SIG-M5 treated with dmso at 0.1 percent for 504 hours (cell line): ENCODE measurements at regions not wholly inside any gene's neighbourhood (a gene's known extent, or its start where the extent isn't known, plus 50 kb on each side); places are given as distances from the start of the nearest gene placed in this dataset.
"Not testable (repeated sequence)": the region's sequence is repeated elsewhere in the genome, so short reads cannot be mapped to it uniquely, and the experiment has no call there.

ENCODE experiments used
- DNase-seq: peaks from one replicate; lab custom pipeline; 2025; ENCODE audit not compliant: unreplicated experiment; lab: John Stamatoyannopoulos, UW

DNA sequence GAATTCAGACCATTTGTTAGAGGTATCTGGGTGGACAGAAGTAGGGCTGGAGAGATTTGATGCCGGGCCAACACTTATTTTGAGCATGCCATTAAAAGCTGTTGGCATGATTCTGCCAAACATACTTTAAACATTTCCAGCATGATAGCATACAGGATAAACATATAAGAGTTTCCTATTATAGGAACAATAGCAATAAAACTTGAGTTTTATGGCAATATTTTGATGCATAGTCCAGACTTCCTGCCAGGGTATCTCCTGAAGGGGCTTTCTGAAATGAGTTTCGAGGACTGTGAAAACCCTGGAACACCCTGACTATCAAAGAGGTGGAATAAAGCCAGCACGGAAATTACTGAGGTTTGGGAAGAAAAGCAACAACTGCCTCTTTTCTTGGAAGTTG, 1398.0 kb upstream of the NXPH2 start:
- DNase-seq, result no peak

DNA sequence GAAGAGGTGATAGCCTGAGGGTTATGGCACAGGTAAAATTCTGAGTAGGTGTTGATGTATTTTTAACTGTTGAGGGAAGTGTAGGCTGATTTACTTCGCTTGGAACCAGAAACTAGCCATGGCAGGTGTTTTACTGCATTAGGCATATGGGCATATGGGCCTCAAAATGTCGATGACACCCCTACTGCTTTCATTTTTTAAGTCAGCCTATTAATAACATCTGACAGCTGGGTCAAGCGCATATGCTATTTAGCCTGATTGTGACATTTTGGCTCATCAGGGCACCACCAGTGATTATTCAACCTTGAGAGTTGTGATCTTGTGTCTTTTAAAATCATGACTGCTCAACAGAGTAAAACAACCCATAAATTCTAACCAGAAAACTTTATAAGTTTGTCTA, 1396.9 kb upstream of the NXPH2 start:
- no peak for DNase-seq

DNA sequence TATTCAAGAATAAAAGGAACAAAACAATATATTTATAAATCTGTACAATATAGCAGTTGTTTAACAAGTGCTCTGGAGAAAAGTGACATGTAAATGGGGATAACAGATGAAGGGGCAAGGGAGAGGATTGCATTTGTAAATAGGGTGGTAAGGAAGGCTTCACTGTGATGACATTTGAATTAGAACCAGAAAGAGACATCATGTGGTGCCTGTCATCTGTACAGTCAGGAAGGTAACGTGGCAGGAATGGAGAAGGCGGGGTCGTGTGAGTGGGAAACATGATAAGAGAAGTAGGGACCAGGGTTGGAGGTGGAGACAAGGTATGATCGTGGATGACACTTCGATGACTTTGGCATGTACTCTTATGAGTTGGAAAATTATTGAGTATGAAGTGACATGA, 1393.6 kb upstream of the NXPH2 start:
- no peak for DNase-seq

DNA sequence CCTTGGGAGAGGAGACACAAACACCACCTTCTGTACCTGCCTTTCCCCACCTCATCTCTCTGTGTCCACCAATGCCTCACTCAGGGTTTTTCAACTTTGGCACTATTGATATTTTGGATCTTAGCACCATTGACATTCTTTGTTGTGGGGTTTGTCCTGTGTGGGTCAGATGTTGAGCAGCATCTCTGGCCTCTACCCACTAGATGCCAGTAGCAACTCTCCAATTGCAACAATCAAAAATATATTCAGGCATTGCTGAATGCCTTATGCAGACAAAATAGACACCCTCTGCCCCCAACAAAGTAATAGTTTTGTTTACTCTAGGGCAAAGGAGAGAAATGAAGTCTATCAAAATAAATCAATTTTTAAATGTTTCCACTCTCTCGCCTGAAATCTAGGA, 1384.3 kb upstream of the NXPH2 start:
- DNase-seq, result no peak

DNA sequence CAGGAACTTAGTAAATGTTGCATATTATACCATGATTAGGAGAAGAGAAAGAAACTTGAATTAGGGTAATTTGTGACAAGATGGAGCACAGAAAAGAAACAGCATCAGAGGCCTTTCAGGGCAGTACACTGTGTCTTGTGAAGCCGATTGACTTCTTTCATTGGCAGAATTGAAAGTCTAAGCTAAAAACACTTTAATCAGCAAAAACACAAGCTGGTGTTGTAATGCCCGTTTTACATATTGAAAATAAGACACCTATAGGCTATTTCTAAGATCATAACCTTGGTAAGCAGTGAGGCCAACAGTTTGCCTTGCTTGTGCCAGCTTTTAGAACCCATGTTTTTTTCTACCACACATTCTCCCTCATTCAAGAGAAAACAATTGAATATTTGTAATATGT, 1378.1 kb upstream of the NXPH2 start:
- no peak for DNase-seq

DNA sequence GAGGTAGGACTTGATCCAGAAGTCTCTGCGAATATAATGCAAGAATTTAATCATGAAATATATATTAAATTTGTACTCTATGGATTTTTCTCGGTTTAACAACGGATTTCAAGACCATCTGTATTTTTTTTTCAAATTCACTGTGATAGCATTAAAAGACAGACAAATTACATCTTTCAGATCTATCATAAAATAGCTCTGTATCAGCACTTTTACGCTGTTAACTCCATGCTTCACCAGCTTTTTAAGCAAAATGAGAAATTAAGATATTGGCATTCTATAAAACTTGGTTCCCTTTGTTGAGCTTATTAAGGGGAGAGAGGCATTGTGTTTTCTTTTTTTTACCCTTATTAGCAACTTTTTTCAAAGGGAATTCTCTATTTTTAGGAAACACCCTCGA, 1377.6 kb upstream of the NXPH2 start:
- DNase-seq, result no peak

DNA sequence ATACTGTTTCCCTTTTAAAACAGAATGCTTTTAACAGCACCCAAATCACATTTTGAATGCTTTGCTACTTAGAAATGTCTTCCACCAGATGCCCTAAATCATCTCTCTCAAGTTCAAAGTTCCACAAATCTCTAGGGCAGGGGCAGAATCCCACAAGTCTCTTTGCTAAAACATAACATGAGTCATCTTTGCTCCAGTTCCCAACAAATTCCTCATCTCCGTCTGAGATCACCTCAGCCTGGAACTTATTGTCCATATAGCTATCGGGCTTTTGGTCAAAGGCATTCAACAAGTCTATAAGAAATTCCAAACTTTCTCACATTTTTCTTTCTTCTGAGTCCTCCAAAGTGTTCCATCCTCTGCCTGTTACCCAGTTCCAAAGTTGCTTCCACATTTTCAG, 1374.5 kb upstream of the NXPH2 start:
- DNase-seq, result no peak

DNA sequence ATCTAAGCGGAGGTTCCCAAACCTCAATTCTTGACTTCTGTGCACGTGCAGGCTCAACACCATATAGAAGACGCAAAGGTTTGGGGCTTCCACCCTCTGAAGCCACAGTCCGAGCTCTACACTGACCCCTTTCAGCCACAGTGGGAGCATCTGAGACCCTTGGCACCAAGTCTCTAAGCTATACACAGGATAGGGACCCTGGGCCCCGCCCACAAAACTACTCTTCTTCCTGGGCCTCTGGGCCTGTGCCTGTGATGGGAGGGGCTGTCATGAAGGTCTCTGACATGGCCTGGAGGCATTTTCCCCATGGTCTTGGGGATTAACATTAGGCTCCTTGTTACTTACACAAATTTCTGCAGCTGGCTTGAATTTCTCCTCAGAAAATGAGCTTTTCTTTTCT, 1374.1 kb upstream of the NXPH2 start:
- DNase-seq, result no peak

DNA sequence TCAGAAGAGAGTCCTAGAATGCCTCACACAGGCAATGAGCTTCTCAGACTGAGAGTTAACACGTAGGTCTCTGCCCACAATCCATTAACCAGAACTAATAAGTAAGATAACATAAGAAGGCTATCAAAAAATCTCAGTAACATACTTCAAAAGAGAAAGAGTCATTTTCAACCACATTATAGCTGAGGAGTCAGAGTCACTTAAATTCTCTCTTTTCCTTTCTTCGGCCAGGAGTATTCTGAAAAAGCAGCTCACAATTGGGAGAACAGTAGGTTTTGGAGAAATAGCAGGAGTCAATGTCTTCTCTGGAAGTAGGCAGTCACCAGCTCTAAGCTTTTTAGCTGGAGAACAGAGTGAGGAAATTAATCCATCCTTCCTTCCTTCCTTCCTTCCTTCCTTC, 1364.4 kb upstream of the NXPH2 start:
- no peak for DNase-seq

DNA sequence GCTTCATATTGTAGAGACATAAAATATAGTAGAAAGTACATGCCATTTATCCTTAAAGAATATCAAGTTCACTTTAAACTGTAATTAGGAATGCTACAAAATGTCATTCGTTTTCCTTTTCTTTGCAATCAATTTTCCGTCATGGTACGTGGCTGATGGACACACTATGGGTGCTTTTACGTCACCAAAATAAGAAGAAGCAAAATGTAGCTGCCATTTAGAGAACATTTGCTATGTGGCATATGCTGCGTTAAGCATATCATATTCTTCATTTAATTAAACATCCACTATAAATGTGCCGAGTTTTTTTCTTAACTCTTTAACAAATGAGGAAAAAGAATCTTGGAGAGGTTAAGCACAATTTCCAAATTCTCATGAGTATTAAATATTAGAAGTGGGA, 1358.5 kb upstream of the NXPH2 start:
- no peak for DNase-seq

DNA sequence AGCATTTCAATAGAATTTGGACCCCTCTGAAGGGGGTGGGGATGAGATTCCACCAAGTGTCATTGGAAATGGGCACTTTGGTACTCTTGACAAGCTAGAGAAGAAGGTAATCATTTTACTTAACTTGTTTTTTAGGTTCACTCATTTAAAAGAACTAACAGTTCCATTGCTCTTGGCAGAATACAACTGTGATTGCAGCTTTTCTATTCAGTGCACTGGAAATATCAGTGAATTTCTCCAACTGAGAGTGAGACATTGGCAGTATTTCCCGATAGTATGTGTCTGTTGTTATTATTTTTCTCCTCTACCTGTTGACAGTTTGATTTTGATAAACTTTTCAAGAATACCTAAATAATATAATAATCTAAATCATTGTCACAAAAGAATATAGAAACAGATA, 1356.7 kb upstream of the NXPH2 start:
- no peak for DNase-seq

DNA sequence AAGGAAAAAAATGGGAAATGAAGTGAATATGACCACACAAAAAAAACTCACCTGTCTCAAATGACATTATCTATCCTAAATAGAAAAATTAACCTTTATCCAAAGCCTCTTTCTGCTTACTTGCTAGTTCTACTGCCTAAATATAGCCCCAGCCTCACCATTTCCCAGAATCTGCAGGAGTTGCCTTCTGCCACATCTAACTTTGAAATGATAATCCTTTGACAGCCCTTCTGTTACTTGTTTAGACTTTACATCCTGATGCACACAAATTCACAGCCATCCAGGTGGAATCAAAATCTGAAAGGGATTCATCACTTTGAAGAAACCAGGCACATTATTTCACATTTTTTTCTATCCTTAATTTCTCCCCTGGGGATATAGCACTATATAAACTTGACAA, 1356.2 kb upstream of the NXPH2 start:
- no peak for DNase-seq

DNA sequence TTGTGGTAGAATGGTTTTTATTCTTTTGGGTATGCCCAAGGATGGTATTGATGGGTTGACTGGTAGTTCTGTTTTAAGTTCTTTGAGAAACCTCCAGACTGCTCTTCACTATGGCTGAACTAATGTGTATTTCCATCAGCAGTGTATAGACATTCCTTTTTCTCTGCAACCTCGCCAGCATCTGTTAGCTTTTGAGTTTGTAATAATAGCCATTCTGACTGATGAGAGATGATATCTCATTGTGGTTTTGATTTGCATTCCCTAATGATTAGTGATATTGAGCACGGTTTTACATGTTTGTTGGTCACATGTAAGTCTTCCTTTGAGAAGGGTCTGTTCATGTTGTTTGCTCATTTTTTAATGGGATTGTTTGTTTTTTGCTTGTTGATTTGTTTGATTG, 1348.7 kb upstream of the NXPH2 start:
- DNase-seq, result no peak

DNA sequence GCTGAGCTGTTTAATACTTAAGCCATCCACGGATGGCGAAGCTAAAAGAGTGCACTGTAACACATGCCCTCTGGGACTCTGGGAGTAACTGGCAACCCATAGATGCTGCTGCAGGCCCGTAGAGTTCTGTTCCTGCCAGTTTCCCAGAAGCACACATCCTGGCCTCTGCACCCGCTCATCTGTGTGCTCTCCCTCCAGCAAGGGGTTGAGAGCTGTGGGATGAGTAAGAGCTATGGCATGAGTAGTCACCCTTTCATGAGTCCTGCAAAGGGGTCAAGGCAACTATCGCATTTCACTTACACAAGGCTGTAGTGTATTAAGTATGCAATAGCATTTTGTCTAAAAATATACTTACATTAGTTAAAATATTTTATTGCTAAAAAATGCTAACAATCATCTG, 1341.8 kb upstream of the NXPH2 start:
- DNase-seq, result no peak

DNA sequence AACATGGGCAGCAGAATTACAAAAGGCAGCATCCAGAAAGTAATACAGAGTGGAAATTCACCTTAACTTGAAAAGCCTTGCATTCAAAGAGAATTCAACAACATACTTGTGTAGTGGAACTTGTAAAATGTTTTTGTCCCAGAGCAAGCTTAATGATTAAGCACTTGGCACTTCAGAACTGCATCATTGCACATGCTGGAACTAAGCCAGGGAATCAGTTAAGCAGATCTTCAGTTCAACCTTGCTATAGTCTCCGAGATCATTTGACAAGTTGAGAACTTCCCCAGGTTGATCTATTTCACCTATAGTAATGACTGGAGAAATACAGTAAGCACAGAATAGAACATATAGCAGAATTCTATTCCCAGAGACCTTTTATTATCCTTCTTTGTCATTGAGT, 1337.2 kb upstream of the NXPH2 start:
- no peak for DNase-seq

DNA sequence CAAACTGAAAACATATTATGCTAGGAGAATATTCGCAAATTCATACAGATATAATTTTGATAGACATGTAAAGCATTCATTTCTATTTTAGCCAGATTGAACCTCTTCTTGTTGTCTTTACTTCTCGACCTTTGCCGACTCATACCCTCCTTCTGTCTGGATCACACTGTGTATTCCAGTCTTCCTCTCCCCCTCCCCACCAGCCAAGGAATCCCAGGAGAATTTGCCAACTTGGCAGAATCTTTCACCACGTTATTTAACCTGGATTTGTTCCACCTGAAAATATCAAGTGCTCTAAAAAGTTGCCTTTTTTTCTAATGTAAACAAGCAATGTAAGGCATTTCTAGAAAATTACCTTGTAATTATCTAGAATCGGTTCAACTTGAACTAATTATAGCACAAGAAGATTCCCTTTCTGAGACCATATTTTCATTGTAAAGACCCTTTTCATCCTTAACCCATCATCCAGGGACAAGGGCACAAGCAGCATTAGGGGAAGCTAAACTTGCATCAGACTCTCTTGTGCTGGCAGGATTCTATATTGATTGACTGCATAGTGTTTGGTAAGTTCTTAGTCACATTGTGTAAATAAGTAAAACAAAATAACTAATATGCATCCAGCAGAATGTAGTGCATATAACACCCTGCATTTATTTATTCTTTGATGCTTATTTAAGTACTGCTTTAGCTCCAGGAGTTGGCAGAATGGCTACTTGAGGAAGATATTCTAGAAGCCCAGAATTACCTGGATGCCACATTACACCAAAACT, 1328.7 kb upstream of the NXPH2 start:
- DNase-seq, result no peak

DNA sequence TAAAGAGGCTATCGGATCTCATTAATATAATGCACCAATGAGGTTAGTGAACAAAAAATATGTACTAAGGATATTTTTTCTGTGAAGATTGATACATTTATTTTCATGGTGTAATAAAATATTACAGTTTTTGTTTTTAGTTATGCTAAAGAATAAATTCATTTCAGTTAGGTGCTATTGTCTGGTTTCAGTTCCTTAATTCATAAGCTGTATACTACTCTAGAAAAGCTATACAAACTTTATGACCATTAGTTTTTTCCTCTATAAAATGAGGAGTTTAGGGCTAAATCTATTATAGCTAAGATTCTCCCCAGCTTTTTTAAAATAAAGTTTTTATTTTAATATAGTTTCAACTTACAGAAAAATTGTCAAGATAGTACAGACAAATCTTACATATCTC, 1311.7 kb upstream of the NXPH2 start:
- no peak for DNase-seq

DNA sequence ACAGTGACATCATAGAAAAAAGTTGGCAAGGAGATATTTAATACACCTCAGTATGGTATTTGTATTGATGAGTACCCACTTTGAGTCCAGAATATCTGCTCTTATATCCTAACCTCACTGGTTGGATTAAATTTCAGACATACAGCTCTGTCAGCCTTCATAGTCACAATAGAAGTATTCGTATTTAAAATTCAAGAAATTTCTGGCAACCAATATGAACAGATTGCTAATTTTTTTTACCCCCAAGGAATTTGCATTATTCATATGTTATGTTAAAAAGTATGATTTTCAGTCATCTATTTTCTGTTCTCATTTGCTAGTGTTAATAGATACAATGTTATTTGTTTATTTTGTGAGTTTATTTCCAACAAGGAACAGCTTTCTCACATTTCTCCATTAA, 1306.8 kb upstream of the NXPH2 start:
- DNase-seq, result no peak

DNA sequence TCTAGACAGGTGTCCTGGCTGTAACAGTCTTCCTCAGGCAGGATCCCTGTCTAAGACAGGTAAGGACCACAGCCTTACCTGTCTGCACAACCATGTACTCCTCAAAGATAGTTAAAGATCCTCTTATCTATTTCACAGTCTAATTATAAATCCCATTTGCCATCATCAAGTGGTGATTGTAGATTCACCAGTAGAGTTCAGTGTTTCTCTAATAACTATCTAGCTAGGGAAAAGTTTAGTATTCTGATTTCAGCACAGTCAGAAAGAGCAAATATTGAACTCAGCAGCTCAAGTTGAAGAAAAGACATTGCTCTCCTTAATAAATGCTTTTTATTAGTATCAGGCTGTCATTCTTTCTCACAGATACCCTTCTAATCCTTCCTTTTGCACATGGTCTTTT, 1305.5 kb upstream of the NXPH2 start:
- no peak for DNase-seq

DNA sequence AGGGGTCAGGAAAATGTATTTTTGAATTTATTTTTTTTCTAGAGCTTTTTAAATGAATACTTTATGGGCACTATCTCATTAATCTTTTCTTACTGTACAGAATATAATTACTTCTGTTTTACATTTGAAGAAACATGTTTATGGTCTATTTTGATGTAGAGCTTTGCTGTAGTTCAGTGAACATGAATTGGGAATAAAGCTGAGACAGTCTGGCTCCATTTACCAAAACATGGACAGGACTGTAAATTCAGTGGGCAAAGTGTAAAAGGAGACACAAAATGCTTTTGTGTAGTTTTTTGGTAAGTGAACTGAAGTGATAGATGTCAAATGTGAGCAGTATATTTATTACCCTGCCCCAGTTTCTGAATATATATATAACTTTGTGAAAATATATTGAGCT, 1298.8 kb upstream of the NXPH2 start:
- no peak for DNase-seq

DNA sequence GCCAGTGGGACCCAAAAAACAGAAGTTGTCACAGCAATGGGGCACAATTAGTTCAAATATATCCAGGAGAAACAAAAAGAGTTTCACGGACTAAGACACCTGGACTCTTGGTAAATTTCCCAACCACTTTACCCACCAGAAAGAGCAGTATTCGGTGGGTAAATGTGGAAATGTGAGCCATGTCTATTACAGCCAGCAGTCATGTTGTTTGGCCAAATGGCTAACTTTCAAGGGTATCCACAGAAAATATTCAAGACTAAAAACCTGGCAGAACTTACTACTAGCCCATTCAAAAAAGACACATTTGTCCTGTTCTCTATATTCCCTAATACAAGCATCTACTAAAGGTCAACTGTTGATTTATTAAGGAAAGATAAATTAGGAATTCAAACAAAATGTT, 1296.0 kb upstream of the NXPH2 start:
- DNase-seq, result no peak

DNA sequence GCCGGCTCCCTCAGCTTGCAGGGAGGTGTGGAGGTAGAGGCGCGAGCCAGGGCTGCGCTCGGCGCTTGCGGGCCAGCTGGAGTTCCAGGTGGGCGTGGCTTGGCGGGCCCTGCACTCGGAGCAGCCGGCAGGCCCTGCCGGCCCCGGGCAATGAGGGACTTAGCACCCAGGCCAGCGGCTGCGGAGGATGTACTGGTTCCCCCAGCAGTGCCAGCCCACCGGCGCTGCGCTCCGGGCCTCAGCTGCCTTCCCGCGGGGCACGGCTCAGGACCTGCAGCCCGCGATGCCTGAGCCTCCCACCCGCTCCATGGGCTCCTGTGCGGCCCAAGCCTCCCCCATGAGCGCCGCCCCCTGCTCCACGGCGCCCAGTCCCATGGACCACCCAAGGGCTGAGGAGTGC, 1293.6 kb upstream of the NXPH2 start:
- DNase-seq, result not testable (repeated sequence)

DNA sequence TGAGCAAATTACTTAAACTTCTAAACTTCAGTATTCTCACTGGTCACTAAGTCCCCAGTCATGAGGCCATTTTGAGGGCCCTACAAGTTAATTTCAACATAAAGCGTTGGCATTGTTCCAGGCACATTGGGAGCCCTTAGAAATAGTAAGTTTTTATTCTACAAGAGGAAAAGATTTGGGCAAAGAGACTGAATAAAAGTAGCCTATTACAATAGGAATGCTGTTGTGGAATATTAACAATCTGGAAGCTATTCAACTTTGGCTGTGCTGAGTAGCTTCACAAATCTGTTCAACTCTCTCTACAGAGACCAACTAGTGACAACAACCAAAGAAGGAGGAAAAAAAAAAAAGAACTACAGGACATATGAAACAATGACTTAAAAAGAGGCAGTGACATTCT, 1287.5 kb upstream of the NXPH2 start:
- DNase-seq, result no peak

DNA sequence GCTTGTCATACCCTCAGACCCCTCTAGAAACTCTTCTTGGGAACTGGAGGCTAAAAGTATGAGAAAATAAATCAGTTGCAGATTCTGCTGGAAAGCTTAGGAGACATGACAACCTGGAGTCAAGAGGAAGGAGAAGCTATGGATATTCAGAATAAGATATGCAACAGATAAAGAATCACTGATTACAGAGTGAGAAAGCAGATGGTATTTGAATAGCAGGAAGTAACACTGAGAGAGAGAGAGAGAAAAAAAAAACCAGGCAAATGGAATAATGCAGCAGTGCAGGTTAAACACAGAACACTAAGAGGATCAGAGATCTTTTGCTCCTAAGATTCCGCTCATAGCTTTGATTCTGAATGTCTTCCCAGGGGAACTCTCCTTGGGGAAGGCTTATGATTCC, 1284.1 kb upstream of the NXPH2 start:
- DNase-seq, result no peak
